Hematopoietic multipotent progenitor cell treated with erythropoietin and hydrocortisone succinate and interleukin-3 and kit ligand, for 8 days (in vitro differentiated cells): ENCODE measurements at regions not wholly inside any gene's neighbourhood (a gene's known extent, or its start where the extent isn't known, plus 50 kb on each side); places are given as distances from the start of the nearest gene placed in this dataset.

Source experiments
- DNase-seq: peaks from one replicate; pipeline ENCODE4 v3.0.0-alpha.2; 2015

- peak; percentile 12 for DNase-seq
These were observed 85.6 kb downstream of the CD8B2 start for GRCh38 chr2:106572541-106573450.

GRCh38 chr2:106573773-106574172, 86.6 kb downstream of the CD8B2 start:
- DNase-seq = no peak

GRCh38 chr2:106575955-106576354, 88.8 kb downstream of the CD8B2 start:
- DNase-seq = no peak

GRCh38 chr2:106577255-106577651, 90.1 kb downstream of the CD8B2 start:
- DNase-seq = no peak

- DNase-seq = no peak
These were observed 92.6 kb downstream of the CD8B2 start for GRCh38 chr2:106579750-106580197.

GRCh38 chr2:106580241-106580640, 93.1 kb downstream of the CD8B2 start:
- DNase-seq = no peak

- no peak for DNase-seq
These were observed 94.2 kb downstream of the CD8B2 start for GRCh38 chr2:106581328-106581727.

GRCh38 chr2:106581755-106582147, 94.6 kb downstream of the CD8B2 start:
- DNase-seq = no peak

GRCh38 chr2:106582148-106583143, 95.3 kb downstream of the CD8B2 start:
- DNase-seq = peak; percentile 54

GRCh38 chr2:106584304-106584954, 97.3 kb downstream of the CD8B2 start:
- DNase-seq = no peak

- DNase-seq = no peak
These were observed 109.7 kb downstream of the CD8B2 start for GRCh38 chr2:106596844-106597243.

- no peak for DNase-seq
These were observed 112.4 kb downstream of the CD8B2 start for GRCh38 chr2:106599540-106599939.

- no peak for DNase-seq
These were observed 114.9 kb downstream of the CD8B2 start for GRCh38 chr2:106602042-106602441.

GRCh38 chr2:106606652-106607051, 119.5 kb downstream of the CD8B2 start:
- DNase-seq = no peak

- no peak for DNase-seq
These were observed 120.2 kb downstream of the CD8B2 start for GRCh38 chr2:106607371-106607770.

- DNase-seq = no peak
These were observed 122.6 kb downstream of the CD8B2 start for GRCh38 chr2:106609780-106610179.

- no peak for DNase-seq
These were observed 127.5 kb downstream of the CD8B2 start for GRCh38 chr2:106614511-106615291.

- DNase-seq = no peak
These were observed 131.4 kb downstream of the CD8B2 start for GRCh38 chr2:106618614-106619013.

- DNase-seq = no peak
These were observed 136.3 kb downstream of the CD8B2 start for GRCh38 chr2:106623456-106623855.

GRCh38 chr2:106624787-106625380, 137.7 kb downstream of the CD8B2 start:
- DNase-seq = no peak

GRCh38 chr2:106628377-106628776, 141.2 kb downstream of the CD8B2 start:
- no peak for DNase-seq

GRCh38 chr2:106629981-106630380, 142.8 kb downstream of the CD8B2 start:
- no peak for DNase-seq
